ENCODE measurements at regions not wholly inside any gene's neighbourhood (a gene's known extent, or its start where the extent isn't known, plus 50 kb on each side); places are given as distances from the start of the nearest gene placed in this dataset.

GRCh38 chr7:19369806-19370205, 224.6 kb upstream of the FERD3L start:
- TF ChIP-seq RAD21 (conservative IDR thresholded peaks at IDR 0.05 in 1 of 2, IDR thresholded peaks at IDR 0.05 in 1 of 2) (no peak), CHD4 (IDR thresholded peaks at IDR 0.05; ENCODE audit: borderline replicate concordance) (no peak)

Data from A549 (cell line).